Stimulated activated CD4-positive, alpha-beta T cell treated with anti-CD3 and anti-CD28 coated beads, TNF-alpha, amount 100 ng/mL, for 24 hours (primary cell): ENCODE measurements at regions not wholly inside any gene's neighbourhood (a gene's known extent, or its start where the extent isn't known, plus 50 kb on each side); places are given as distances from the start of the nearest gene placed in this dataset.
A peak's percentile ranks its signal among the peaks of the same experiment; 100 is the strongest.

ENCODE experiments used
- DNase-seq, 3 experiments: peaks; one replicate each; pipeline ENCODE4 v3.0.0-alpha.2; 2020; ENCODE audit warnings: low read depth in 3 of 3

DNA sequence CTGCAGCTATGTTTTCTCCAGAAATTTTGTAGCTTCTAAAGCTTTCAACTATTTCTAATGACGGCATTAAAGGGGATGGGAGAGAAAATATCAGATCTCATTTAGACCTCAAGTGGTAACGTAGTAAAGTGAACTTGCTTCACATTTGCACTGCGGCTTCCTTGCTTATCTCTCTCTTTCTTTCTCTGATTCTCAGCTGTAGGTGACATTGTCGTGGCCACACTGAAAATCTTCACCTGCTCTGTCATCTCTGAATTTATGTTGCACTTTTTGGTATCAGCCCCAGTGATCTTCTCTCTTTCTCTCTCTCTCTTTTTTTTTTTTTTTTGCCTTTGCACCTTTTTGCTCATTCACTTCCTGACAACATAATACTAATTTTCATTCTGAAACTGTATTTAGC, 254.1 kb upstream of the SATB1 start:
- DNase-seq, result peak in 1 of 3 experiments; percentile 32

DNA sequence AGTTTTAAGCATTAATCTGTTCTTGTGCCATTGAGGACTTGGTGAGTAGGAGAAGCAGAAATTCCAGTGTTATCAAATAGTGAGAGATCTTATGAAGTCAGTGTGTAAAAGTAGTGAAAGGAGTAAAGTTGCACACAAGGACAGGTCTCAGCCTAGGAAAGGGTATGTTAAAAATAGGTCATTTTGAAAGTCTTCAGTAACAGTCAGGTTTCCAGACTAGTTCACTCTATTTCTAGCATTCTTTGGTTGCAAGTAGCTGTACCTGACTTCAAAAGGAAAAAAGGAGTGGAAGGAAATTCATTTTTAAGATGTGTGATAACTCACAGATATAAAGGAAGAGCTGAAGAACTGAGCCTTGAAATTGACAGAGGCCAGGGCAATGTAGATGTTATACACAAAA, 250.1 kb upstream of the SATB1 start:
- DNase-seq, result no peak

DNA sequence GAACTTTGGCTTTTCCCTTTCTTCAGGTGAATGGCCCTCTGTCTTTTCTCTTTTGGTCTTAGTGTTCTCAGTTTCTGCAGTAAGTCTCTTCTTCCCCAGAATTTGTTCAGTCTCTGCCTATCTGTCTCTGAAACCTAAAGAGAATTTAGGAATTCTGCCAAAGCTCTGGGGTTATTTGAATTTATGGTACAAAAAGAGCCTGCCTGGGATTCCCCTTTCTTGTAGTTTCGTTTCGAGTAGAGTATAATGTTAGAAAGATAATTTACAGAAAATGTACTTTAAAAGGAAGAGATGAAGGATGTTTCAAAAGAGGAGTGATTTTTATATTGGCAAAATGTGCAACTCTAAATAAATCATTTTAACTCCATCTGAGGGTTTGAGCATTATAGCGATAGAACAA, 247.4 kb upstream of the SATB1 start:
- DNase-seq, result no peak

DNA sequence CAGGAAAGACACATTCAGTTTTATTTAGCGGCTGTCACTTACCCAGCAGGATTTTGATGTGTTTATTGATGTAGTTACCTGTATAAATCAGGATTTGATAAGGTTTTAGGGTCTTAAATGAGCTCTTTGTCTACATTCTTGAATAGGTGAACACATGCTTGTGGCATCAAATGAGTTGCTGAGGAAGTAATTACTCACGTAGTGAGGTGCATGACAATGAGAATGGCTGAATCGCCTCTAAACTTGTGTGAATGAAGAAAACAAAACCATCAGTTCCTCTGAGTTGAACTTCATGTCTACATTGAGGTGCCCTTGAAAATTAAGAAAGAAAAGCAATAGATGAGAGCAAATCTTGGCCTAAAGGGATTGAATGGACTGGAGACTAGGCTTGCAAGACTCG, 245.6 kb upstream of the SATB1 start:
- DNase-seq, result no peak

DNA sequence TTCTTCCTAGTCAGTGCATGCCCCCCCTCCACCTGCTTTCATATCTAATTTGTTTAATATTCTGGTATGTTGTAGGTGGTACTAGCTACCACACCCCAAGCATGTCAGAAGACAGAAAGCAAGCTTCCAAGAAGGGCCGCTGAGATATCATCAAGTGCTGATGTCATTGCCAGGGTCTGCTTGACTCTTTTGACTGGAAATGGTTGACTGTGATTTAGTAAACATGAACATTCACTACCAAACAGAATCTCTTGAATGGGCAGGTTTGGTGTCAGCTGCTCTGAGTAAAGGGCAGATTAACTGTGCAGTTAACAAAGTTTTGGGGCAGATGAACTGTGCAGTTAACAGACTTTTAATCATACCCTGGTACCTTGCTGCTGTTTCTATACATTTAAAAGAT, 244.2 kb upstream of the SATB1 start:
- DNase-seq, result no peak

DNA sequence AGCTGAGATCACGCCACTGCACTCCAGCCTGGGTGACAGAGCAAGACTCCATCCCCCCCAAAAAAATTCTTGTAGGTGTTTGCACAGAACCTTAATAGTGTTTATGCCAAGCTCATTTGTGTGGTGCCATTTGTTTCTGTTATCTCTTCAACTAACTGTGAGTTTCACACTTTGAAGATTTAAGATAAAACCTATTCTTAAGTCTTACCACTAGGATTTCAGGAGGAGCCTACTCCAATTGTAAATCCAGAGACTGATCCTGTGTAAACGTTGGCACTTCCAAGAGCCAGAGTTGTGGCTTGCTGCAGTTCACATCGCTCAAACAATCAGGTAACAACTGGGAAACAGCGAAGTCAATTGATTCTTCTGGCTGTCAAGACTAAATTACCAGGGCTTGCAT, 242.4 kb upstream of the SATB1 start:
- no peak for DNase-seq

DNA sequence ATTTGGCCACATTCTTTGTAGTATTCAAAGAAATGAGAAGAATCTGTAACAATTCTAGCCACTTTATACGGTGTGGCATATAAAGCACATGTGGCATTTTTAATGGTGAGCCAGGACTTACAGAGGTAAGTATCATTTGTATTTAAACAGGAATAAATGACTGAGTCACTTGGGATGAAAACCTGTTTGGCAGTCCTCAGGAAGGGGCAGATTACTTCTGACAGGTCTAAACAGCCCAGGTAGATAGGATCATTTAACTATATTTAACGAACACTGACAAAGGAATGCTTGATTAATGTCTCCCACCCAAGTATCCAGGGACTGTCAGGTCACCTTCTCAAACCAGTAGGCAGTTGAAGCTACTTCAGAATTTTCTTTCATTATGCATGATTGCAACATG, 241.5 kb upstream of the SATB1 start:
- no peak for DNase-seq

DNA sequence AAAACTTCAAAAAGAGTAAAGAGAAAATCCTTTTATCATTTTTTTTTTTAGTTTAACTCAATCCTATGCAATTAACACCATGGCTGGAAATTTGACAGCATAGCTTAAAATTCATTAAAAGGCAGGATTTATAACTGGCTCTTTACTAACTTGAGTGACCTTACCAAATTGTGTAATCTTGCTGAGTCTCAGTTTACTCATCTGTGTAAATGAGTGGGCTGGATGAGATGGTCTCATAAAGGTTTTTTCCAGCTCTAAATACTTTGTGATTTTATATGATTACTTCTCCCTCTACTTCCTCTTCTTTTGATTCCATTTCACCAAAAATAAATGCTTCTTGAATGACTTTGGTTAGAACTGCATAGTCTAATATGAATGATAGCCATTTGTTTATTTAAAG, 234.9 kb upstream of the SATB1 start:
- DNase-seq, result no peak

DNA sequence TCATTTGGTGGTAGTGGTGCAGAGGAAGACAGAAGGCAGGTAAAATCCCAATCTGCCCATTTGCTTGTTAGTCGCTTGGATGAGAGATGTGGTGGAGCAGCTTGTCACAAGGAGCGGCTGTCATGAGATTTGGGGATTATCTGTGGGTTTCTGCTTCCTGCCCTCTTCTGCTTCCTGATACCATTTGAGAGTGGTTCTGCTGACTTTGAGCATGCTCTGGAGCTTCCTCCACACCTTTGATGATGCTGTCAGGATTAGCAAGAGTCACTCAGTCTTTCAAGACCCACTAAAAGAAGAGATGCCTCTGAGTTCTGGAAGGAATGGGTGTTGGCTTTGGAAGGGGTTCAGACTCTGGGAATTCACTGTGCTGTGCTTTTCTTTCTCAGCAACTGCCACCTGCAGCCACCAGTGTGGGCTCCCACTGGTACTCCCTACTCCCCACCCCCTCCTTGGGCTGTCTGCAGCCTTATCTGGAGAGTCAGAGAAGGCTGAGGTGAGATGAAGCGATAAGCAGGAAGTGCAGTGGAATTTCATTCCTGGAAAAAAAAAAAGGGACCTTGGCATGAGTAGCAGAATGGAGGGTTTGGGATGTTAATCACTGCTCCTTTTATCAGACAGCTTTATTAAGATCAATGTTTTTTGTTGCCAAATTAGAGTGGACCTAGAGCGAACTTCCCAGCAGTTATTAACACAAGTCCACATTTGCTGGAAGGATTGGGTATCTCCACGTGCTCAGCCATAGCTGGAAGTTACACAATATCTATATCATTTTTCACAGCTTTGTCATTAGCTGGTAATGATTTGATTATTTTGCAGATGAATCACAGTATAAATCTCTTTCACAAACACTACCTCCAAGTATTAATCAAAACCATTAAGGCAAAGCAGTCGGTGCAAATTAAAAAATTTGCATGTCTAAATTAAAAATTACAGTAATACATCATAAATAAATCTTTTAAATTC, 233.0 kb upstream of the SATB1 start:
- DNase-seq, result no peak

DNA sequence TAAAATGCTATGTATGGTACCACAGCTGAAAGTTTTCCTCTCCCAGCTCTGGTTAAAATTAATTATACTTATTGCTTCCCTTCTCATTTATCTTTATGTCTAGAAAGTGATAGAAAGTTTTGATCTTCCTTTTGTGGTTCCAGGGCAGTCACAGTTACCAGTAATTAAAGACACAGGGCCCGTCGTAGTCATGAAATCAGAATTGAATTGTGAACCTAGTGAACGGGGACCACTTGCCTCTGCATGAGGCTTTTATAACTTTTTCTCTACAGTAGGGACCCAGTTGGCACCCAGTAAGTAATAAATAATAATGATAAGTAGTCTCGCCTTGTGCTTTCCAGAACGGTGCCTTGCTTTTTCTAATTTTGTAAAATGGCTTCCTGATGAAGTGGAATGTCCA, 231.7 kb upstream of the SATB1 start:
- DNase-seq, result no peak

DNA sequence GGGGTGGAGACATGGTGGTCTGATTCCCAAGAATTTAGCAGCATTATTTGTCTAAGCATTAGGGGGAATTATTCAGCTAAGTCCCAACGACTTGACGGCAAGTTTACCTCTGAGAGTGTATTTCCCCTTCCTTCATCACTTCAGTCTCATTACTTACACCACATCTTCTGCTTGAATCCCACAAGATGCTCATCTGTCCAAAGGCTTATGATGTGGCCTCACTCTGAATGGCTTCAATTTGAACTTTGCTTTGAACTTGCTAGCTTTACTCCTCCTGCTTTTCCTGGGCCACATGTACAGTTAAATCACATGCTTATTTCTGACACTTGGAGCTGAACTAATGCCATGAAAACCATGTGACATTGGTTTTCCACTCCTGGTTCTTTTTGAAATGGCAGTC, 231.3 kb upstream of the SATB1 start:
- no peak for DNase-seq

DNA sequence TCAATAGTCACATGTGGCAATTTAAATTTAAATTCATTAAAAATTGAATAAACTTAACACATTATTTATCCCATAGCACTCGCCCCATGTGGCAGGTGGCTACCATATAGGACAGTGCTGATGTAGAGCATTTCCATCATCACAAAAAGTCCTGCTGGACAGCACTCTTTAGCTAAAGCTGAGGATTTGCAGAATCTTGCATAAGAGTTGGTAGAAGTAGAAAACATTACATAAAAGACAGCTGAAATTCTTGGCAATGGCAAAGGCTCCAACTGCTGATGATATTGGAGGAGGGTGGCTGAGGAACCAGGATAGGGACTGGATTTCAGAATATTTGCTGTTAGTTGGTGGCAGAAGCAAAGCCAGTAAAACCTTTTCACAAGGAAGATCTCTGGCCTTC, 230.7 kb upstream of the SATB1 start:
- DNase-seq, result no peak

DNA sequence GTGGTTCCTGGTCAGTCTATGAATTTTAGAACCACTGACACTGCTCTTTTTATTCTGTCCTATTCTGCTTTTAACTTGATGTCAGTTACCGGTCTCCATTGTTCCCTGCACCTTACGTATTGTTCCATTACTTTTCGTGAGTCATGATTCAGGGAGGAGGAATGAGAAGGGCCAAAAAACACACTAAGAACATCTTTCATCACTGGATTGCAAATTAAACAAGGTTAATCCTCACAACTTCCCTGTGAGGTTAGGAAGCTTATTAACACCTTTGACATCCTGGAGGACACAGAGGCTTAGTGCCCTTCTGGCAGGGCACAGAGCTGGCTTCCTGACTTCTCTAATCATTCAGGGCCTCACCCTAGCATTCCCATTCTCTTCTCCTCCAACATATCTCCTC, 227.6 kb upstream of the SATB1 start:
- no peak for DNase-seq

DNA sequence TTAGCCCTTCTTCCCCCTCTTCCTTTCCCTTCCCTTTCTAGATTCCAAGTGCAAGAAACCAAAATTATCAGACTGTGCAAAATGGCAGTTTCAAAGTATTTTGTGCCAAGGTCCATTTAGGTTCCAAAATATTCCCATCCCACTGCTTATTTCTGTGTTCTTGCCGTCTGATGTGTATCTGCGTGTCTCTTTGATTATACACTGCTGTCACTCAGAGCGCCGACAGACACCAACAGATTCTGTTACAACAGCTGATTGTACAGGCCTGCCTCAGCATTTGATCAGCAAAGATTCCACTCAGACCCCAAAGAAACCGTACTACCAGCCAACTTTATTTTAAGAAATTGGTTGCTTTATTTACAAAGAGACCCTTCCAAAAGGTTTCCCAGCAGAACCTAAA, 225.6 kb upstream of the SATB1 start:
- DNase-seq, result no peak

DNA sequence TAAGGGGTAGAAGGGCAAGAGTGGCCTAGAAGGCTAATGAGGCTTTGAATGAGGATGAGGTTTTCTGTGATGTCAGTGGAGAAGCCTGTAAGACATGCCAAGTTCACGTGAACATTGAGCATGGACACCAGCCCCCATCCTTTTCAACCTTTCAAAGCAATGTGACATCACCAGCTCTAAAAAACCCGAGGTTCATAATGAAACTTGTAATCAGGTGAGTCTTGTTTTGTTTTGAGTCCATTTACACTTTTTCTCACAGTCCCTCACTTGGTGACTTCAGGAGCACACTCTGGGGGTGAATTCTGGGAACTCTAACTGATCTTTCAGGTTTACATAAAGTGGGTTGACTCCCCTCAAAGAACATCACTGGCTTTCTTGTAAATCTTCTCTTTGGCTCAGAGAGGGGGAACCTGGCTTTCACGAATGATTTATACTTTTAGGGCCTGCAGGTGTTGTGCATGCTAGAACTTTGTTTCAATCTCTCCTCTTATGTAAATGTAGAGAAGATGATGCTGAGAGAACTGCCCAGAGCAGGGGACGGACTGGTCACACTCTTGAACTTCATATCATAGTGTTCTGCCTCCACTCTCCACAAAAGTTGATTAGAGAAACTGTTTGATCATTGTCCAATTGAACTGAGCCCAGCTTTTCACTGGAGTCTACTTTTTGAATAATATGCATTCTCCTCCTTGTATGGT, 224.7 kb upstream of the SATB1 start:
- DNase-seq, result peak; percentile 12 to 45 (median 41)

DNA sequence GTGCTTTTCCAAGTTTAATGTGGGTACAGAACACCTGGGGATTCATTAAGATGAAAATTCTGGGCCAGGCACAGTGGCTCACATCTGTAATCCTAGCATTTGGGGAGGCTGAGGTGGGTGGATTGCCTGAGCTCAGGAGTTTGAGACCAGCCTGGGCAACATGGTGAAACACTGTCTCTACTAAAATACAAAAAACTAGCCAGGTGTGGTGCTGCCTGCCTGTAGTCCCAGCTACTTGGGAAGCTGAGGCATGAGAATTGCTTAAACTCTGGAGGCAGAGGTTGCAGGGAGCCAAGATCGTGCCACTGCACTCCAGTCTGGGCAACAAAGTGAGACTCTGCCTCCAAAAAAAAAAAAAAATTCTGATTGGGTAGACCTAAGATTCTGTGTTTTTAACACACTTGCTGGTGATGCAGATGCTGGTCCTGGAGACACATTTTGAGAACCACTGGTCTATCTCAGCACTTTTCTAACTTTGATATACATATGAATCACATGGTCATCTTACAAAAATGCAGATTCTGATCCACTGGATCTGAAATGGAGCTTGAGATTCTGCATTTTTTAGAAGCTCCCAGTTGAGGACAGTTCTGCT, 223.8 kb upstream of the SATB1 start:
- DNase-seq, result no peak

DNA sequence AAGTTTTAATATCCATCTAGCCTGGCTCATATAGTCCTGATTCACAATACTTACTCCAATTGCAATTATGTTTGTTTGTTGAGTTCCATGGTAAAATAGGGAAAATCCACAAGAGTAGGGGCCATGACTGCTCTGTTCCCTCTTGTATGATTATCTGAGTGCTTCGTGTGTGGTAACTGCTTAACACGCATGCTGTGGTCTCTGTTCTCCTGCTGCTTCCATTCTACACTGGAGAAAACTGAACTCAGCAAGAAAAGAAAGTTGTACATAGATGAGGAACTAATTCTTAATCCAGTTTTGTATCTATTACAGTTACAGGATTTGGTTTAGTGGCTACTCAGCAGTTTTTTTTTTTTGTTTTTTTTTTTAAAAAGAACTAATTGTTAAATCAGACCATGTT, 223.0 kb upstream of the SATB1 start:
- no peak for DNase-seq

DNA sequence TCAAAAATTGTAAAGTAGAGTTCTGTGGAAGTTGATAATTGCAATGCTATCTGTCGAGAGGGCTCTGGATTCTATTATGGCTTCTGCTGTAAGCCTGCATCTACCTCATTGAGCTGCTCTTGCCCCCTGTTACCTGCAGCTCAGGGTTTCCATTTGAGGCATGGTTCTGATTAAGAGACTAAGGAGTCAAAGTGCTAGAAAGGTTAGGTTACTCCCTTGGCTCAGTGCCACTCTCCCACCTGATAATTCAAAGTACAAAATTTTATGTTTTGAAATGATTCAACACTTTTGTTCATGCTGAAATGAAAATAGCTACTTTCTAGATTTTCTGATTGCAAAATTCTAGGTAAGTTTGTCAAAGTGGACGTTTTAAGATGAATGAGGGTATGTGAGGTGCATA, 220.5 kb upstream of the SATB1 start:
- peak in 1 of 3 experiments; percentile 48 for DNase-seq

DNA sequence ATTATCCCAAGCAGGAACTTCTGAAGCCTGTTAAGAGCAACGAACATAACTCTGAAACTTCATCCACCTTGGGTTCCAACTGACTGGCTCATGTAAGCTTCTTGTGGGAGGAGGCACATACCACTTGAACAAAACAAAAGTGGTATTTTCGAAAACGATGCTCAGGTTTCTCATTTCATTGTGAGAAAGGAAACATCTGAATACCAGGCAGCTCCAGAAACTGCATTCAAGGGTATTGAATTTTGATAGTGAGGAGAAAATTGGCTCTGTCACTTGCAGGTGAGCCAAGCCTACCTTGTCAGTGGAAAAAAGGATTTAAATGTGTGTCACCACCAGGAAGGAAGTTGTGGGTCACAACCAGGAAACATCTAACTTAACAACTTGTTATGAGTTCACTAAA, 218.1 kb upstream of the SATB1 start:
- no peak for DNase-seq

DNA sequence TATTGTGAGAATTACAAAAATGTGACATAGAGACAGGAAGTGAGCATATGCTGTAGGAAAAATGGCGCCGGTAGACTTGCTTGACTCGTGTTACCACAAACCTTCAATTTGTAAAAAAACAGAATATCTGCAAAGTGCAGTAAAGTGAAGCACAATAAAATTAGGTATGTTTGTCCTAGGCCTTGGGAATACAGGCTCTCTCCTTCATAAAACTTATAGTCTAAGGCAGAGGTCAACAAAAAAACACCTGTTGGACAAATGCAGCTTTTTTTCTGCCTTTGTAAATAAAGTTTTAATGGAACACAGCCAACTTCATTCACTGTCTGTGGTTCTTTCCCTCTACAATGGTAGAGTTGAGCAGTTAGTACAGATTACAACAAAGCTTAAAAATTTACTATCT, 216.8 kb upstream of the SATB1 start:
- no peak for DNase-seq

DNA sequence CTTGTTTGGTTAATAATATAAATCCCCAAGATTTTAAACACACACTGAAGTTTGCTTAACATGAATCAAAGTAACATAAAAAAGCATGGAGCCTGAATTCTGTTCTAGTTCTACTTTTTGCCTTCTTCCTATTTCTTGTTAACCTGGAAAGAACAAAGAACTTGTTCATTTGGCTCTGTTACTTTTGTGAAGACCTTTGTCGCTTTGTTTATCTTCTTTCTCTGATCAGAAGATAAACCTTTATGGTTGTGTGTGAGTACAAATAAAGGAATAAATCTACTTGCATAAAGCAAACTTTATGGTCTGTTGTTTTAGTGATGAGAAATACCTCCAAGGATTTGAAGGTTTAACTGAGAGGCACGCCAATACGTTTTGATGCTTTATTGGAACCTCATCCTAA, 210.1 kb upstream of the SATB1 start:
- DNase-seq, result no peak

DNA sequence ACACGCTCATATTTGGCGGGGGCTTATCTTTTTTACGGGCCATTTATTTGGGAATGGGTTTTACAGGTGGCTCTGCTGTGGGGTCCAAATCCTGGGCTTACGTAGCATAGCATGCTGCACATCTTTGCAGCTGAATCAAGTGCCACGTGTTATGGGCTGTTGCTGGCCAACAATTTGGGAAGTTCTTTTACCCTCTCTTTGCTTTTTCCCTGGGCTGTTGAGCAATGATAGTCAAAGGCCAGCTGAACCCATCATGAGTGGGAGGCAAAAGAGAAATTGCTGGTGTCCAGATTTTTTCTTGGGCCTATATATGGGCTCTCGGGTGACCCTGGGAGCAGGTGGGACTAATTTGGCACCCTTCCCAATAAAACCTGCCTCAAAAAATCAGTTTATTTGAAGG, 209.3 kb upstream of the SATB1 start:
- DNase-seq, result no peak

DNA sequence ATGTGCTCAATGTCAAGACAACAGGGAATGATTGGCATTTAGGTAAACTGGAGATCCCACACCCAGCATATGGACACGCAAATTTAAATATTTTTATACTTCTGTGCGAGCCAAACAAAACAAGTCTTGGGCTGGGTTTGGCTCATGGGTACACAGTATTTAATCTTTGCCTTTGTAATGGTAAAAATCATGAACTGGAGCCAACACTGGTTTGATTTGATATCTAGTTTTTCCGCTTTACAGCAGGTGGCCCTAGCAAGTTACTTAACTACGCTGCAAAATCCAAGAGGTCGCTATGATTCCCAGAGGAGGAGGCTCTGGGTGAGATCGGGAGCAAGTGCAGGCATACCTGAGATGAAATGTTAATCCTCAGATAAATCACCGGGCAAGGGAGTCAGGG, 207.9 kb upstream of the SATB1 start:
- no peak for DNase-seq
